ENCODE measurements at regions not wholly inside any gene's neighbourhood (a gene's known extent, or its start where the extent isn't known, plus 50 kb on each side); places are given as distances from the start of the nearest gene placed in this dataset.

GRCh38 chr14:55881577-55882241, 236.5 kb upstream of the PELI2 start:
- Histone ChIP-seq H4K91ac (ENCODE audit: insufficient read depth, low read depth, low read length) (no peak overlapping the region; the same call in 1 of the 2 replicates), H2AK5ac (ENCODE audit: low read depth, low read length) (peak overlapping the region; percentile 38; the same call in 1 of the 2 replicates), H3K4me3 (ENCODE audit: insufficient read depth, low read depth, low read length) (no peak overlapping the region), H3K9me3 (ENCODE audit: control insufficient read depth, insufficient read depth, low read length) (peaks cover 3% of the 10 kb centered on the region; the same call in 1 of the 2 replicates), H3K27me3 (ENCODE audit: control insufficient read depth, insufficient read depth, low read length) (peaks cover 36% of the 10 kb centered on the region), H3K79me1 (ENCODE audit: low read depth in 1 of 2, low read length in 2 of 2) (no peaks in the 10 kb centered on the region), H3K4ac (ENCODE audit: low read depth, low read length) (no peak overlapping the region; the same call in 1 of the 2 replicates), H3K9me1 (ENCODE audit: insufficient read depth, low read length) (peaks cover 8% of the 10 kb centered on the region; the same call in 1 of the 2 replicates), H3K27ac (ENCODE audit: insufficient read depth, low read length) (no peak overlapping the region), H3K4me2 (ENCODE audit: low read depth, low read length) (no peak overlapping the region), H2AK9ac (replicated peaks; ENCODE audit: low read depth, low read length, poor library complexity) (peak overlapping the region; percentile 71), H2BK120ac (ENCODE audit: low read depth, low read length) (peak overlapping the region; percentile 52), H3K4me1 (ENCODE audit: control insufficient read depth, insufficient read depth, low read length) (peaks cover 4% of the 10 kb centered on the region), H2BK15ac (ENCODE audit: low read depth, low read length) (peak overlapping the region; percentile 37; the same call in 1 of the 3 replicates), H2BK5ac (ENCODE audit: low read depth, low read length, poor library complexity, severe bottlenecking) (no peak overlapping the region), H2BK20ac (ENCODE audit: low read depth, low read length) (peak overlapping the region; percentile 5), H3K9ac (ENCODE audit: low read depth, low read length) (no peak overlapping the region), H4K5ac (ENCODE audit: low read depth, low read length) (no peak overlapping the region), H3K36me3 (ENCODE audit: control insufficient read depth, insufficient read depth, low read length) (no peaks in the 10 kb centered on the region), H3K18ac (ENCODE audit: low read depth, low read length) (0 out of 2 replicates have a peak overlapping the region, but pooled peaks have one; percentile 10), H4K20me1 (ENCODE audit: insufficient read depth, low read length) (no peaks in the 10 kb centered on the region), H3K23ac (ENCODE audit: low read depth, low read length) (no peak overlapping the region), H3K14ac (replicated peaks; ENCODE audit: low read depth, low read length) (no peak overlapping the region), H4K8ac (ENCODE audit: low read depth in 2 of 2, low read length in 2 of 2) (no peak overlapping the region), H2AFZ (replicated peaks; ENCODE audit: low read length, poor library complexity) (peak overlapping the region; percentile 17), H3K56ac (ENCODE audit: extremely low read depth, insufficient read depth, low read length) (no peak overlapping the region)
- dilution Hi-C loops (cut with HindIII; ENCODE audit: low sequenced_read_pairs, unreplicated experiment): no loop called here
- intact Hi-C loops (cut with micrococcal nuclease): no loop called here
- WGBS, 2 experiments (ENCODE audit: extremely low coverage in 2 of 2, insufficient read length in 1 of 2): 70% methylated on average over 4 of the region's 6 CpGs; no CpG with 5 or more reads in 1 of the 2 experiments
- BruUV-seq (replicated peaks): no TSS peak
- in situ Hi-C loops (cut with MboI; ENCODE audit: low sequenced_read_pairs): no loop called here
- POLR2A ChIA-PET (ENCODE audit: unreplicated experiment): no interaction called here
- DNase-seq: peak; percentile 16
- peak; percentile 76 for ATAC-seq (ENCODE audit: low read depth)
- CTCF ChIA-PET: no interaction called here
- TF ChIP-seq FOS (IDR thresholded peaks at IDR 0.05; ENCODE audit: low read depth, low read length) (peak; percentile 44; the same call in 1 of the 2 replicates), NFE2L2 (IDR thresholded peaks at IDR 0.05; ENCODE audit: low read depth, low read length) (peak; percentile 75), RFX5 (IDR thresholded peaks at IDR 0.05; ENCODE audit: low read depth, low read length) (no peak)
